Brain microvascular endothelial cell (primary cell): ENCODE measurements at regions not wholly inside any gene's neighbourhood (a gene's known extent, or its start where the extent isn't known, plus 50 kb on each side); places are given as distances from the start of the nearest gene placed in this dataset.

Experiments
- DNase-seq: peaks from one replicate; pipeline ENCODE4 v3.0.0-alpha.2; 2020
- H3K27ac ChIP-seq: fragments of 250-450 bp; sonication (Bioruptor Pico); 2 replicates; pipeline ENCODE4 v1.5.1; 2020; ENCODE audit warnings: mild to moderate bottlenecking, moderate library complexity
- H3K27me3 ChIP-seq: fragments of 250-450 bp; sonication (Bioruptor Pico); replicated peaks from 2 replicates; pipeline ENCODE4 v1.5.1; 2020; ENCODE audit warnings: mild to moderate bottlenecking
- H3K36me3 ChIP-seq: fragments of 250-450 bp; sonication (Bioruptor Pico); replicated peaks from 2 replicates; pipeline ENCODE4 v1.5.1; 2020; ENCODE audit warnings: mild to moderate bottlenecking
- H3K4me3 ChIP-seq: 2 replicates; pipeline ENCODE4 v1.5.1; 2011; ENCODE audit warnings: low read depth, mild to moderate bottlenecking, control low read depth, low read length, moderate library complexity
- in situ Hi-C: cut with HindIII; loops from 2 replicates; pipeline ENCODE4 v1.10.0; 2017; ENCODE audit warnings: low sequenced_read_pairs, low pct_ligation_motif_present
- TF ChIP-seq, protein P1 (sequence below): IDR thresholded peaks from 2 replicates; pipeline ENCODE4 v1.5.1; 2011; ENCODE audit warnings: low read depth, mild to moderate bottlenecking, moderate library complexity, low read length, control low read depth, inconsistent platforms; ENCODE audit errors: missing control alignments

DNA sequence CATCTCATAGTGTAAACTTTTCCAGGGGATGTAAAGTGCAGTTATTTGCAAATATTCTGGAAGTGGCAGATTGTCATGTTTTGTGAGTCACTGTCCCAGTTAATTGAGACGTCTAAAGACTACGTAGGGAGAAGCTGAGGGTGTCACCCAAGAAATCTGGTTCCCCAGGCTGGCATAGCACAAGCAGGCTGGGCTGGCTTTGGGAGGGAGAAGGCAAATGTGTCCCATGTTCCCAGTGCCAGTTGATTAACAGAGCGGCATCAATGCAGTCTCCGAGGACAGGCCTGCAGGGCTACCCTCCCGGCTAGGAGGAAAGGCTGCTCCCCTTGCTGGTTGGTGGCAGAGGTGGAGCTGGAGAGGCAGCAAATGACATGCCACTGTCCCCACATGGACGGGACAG is 388.3 kb upstream of the MKI67 start:
- Histone ChIP-seq H3K27me3 (no peaks in the 10 kb centered on the region), H3K27ac (no peak overlapping the region), H3K4me3 (no peak overlapping the region), H3K36me3 (no peaks in the 10 kb centered on the region)
- TF ChIP-seq, protein P1, sequence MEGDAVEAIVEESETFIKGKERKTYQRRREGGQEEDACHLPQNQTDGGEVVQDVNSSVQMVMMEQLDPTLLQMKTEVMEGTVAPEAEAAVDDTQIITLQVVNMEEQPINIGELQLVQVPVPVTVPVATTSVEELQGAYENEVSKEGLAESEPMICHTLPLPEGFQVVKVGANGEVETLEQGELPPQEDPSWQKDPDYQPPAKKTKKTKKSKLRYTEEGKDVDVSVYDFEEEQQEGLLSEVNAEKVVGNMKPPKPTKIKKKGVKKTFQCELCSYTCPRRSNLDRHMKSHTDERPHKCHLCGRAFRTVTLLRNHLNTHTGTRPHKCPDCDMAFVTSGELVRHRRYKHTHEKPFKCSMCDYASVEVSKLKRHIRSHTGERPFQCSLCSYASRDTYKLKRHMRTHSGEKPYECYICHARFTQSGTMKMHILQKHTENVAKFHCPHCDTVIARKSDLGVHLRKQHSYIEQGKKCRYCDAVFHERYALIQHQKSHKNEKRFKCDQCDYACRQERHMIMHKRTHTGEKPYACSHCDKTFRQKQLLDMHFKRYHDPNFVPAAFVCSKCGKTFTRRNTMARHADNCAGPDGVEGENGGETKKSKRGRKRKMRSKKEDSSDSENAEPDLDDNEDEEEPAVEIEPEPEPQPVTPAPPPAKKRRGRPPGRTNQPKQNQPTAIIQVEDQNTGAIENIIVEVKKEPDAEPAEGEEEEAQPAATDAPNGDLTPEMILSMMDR, result no peak
- DNase-seq, result no peak
- in situ Hi-C loops, result no loop called here

DNA sequence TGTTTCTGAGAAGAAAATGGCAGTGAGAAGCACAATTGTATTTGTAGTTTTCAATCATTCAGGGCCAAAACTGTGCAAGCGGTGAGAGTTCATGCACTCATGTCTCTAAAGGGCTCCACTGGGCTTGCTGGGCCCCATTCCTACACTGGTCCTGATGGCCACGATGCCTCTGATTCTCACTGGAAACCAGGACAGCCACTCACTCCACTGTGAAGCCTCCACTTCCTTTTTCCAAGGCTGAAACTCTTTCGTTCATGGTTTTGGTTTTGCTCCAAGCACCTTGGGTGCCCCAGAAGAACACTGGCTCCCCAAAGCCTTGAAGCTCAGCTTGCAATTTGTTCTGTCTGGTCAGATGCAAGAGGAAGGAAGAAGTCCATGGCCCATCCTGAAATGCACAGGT is 390.0 kb upstream of the MKI67 start:
- H3K36me3 ChIP-seq, result no peaks in the 10 kb centered on the region
- H3K4me3 ChIP-seq, result no peak overlapping the region
- TF ChIP-seq, protein P1, result no peak
- in situ Hi-C loops, result no loop called here
- no peak for DNase-seq
- H3K27ac ChIP-seq, result no peak overlapping the region
- no peaks in the 10 kb centered on the region for H3K27me3 ChIP-seq

DNA sequence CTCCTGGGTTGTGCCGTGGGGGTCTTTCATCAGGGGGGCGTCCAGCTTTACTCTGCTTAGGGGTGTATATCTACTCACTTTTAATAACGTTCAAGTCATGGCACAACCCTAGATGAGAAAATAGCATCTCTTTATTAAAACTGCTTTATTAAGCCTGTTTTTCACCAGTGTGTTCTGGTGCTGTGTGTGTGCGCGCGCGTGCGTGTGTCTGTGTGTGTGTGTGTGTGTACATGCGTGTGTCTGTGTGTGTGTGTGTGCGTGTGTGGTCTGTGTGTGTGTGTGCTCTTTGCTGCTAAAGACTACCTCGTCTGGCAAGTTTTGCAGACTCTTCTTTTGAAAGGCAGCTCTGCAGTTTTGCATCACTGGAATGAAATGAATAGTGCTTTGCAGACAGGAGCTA is 390.9 kb upstream of the MKI67 start:
- DNase-seq, result no peak
- TF ChIP-seq, protein P1, result no peak
- H3K27ac ChIP-seq, result no peak overlapping the region
- in situ Hi-C loops, result no loop called here
- H3K27me3 ChIP-seq, result no peaks in the 10 kb centered on the region
- H3K36me3 ChIP-seq, result no peaks in the 10 kb centered on the region
- H3K4me3 ChIP-seq, result no peak overlapping the region

DNA sequence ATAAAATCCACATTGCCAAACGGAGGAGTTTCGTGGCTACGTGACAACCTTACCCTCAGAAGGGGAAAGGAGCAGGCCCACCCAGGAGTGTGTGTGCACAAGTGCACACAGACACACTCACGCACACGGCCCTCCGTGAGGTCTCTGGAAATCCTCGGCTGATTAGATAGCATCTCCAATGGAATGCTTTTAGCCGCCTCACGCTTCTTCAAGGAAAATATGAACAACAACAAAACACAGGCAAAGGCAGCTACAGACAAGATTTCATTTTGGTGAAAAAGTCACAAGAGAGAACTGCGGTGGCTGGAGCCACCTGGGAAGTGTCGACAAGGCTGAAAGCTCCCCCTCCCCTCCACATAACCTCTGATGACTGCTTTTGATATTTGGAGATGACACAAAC is 391.8 kb upstream of the MKI67 start:
- in situ Hi-C loops, result no loop called here
- TF ChIP-seq, protein P1, result no peak
- H3K27ac ChIP-seq, result no peak overlapping the region
- H3K36me3 ChIP-seq, result no peaks in the 10 kb centered on the region
- no peak overlapping the region for H3K4me3 ChIP-seq
- DNase-seq, result no peak
- no peaks in the 10 kb centered on the region for H3K27me3 ChIP-seq

DNA sequence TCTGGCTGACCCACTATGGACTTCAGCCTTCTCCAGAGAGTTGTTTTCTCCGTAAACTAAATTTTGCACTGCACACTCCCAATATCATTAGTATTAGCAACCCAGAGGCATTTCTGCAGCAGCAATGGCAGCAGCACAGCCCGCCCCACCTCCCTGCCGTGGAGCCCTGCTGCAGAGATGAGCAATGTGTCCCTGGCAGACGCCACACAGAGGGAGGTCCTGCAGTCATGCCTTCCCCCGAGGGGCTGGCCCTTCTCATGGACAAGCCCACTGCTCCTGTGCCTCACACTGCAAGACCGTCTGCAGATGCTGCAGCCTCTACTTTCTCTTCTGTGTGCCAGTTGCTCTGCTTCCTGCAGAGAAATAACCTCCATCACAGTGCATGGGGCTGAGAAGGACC is 393.4 kb upstream of the MKI67 start:
- DNase-seq, result no peak
- in situ Hi-C loops, result no loop called here
- Histone ChIP-seq H3K4me3 (no peak overlapping the region), H3K27ac (no peak overlapping the region), H3K36me3 (no peaks in the 10 kb centered on the region), H3K27me3 (no peaks in the 10 kb centered on the region)
- TF ChIP-seq, protein P1, result no peak

DNA sequence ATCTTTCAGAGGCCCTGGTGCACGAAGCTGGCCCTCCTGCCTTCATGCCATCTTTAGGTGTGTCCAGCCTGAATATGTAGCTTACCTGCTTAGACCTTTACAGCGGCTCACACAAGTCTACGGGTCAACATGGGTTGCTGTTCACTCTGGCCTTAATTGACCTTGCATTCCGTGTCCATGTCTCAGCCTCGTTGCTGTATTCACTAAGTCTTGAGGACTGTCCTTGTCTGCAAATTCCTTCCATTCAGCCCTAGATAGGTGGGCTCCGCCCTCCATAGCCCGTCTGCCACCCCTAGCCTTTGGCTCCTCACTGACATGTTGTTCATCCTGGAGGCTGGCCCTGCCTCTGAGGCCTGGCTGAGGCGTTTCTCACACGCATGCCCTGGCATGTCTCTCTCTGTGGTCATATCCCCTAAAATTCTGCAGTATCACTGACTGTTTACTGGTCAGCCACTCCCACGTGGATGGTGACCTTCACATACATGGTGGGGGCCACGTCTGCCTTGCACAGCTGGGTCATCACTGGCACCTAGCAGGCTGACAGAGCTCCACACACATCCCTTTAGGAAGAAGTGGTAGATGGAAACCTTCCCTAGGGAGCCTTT is 394.1 kb upstream of the MKI67 start:
- no peaks in the 10 kb centered on the region for H3K36me3 ChIP-seq
- H3K27ac ChIP-seq, result no peak overlapping the region
- no peak for DNase-seq
- in situ Hi-C loops, result no loop called here
- no peak overlapping the region for H3K4me3 ChIP-seq
- TF ChIP-seq, protein P1, result no peak
- H3K27me3 ChIP-seq, result no peaks in the 10 kb centered on the region
